HEK293 (cell line): ENCODE measurements at regions not wholly inside any gene's neighbourhood (a gene's known extent, or its start where the extent isn't known, plus 50 kb on each side); places are given as distances from the start of the nearest gene placed in this dataset.

Experiments used
- CTCF ChIA-PET: fragments of 350-600 bp; formaldehyde crosslinking; extraction: SDS; loops from one replicate; lab custom pipeline; 2021; ENCODE audit warnings: antibody characterized with exemption; lab: Yijun Ruan, JAX
- POLR2A ChIA-PET: fragments of 300-600 bp; formaldehyde crosslinking; extraction: SDS; loops from one replicate; lab custom pipeline; 2020; ENCODE audit warnings: antibody characterized with exemption, inconsistent platforms; lab: Yijun Ruan, JAX
- H3K27ac ChIP-seq: fragments of 200-500 bp; sonication (Bioruptor generic); 2 replicates; pipeline ENCODE4 v1.5.1; 2014; ENCODE audit warnings: low read depth, low read length, control low read depth, inconsistent platforms; ENCODE audit errors: extremely low read depth
- H3K36me3 ChIP-seq, 2 experiments: fragments of 200-500 bp in 1 of 2; sonication (Bioruptor generic) in 1 of 2; 1 replicate in 1 of 2; 2 replicates in 1 of 2; pipeline ENCODE4 v1.5.1; 2014 to 2017; ENCODE audit warnings: inconsistent platforms in 2 of 2, low read length in 2 of 2; ENCODE audit not compliant: control insufficient read depth in 2 of 2, insufficient read depth in 1 of 2
- H3K4me1 ChIP-seq: fragments of 200-500 bp; sonication (Bioruptor generic); 2 replicates; pipeline ENCODE4 v1.5.1; 2014; ENCODE audit warnings: mild to moderate bottlenecking, low read length, inconsistent platforms; ENCODE audit not compliant: control insufficient read depth, insufficient read depth
- H3K4me3 ChIP-seq: 2 replicates; pipeline ENCODE4 v1.5.1; 2011; ENCODE audit warnings: low read depth, mild to moderate bottlenecking, control low read depth, low read length, moderate library complexity
- H3K9me3 ChIP-seq: fragments of 200-500 bp; sonication (Bioruptor generic); 2 replicates; pipeline ENCODE4 v1.5.1; 2014; ENCODE audit warnings: low read depth, low read length, inconsistent platforms; ENCODE audit not compliant: control insufficient read depth, insufficient read depth
- BCL11A ChIP-seq: fragments of 450-650 bp; formaldehyde crosslinking; IDR thresholded peaks from 2 replicates; pipeline ENCODE4 v1.5.1; 2016; ENCODE audit warnings: low read depth, missing biosample characterization, missing genetic modification characterization
- HOXC10 ChIP-seq: sonication (generic); formaldehyde crosslinking; IDR thresholded peaks from 2 replicates; pipeline ENCODE4 v1.8.1; 2023; ENCODE audit warnings: mild to moderate bottlenecking, missing genetic modification reagents
- KLF1 ChIP-seq: fragments of 450-650 bp; formaldehyde crosslinking; IDR thresholded peaks from 2 replicates; pipeline ENCODE4 v1.5.1; 2016; ENCODE audit warnings: missing biosample characterization, missing genetic modification characterization
- KLF16 ChIP-seq: fragments of 450-650 bp; formaldehyde crosslinking; IDR thresholded peaks from 2 replicates; pipeline ENCODE4 v1.5.1; 2017; ENCODE audit warnings: missing biosample characterization, missing genetic modification characterization
- OSR2 ChIP-seq: fragments of 450-650 bp; formaldehyde crosslinking; IDR thresholded peaks from 2 replicates; pipeline ENCODE4 v1.5.1; 2016; ENCODE audit warnings: missing biosample characterization, missing genetic modification characterization
- OVOL3 ChIP-seq: fragments of 450-650 bp; formaldehyde crosslinking; IDR thresholded peaks from 2 replicates; pipeline ENCODE4 v1.5.1; 2016; ENCODE audit warnings: missing biosample characterization, missing genetic modification characterization
- SCRT2 ChIP-seq: fragments of 450-650 bp; formaldehyde crosslinking; IDR thresholded peaks from 2 replicates; pipeline ENCODE4 v1.5.1; 2016; ENCODE audit warnings: missing biosample characterization, missing genetic modification characterization
- SP2 ChIP-seq: fragments of 450-650 bp; formaldehyde crosslinking; IDR thresholded peaks from 2 replicates; pipeline ENCODE4 v1.5.1; 2016; ENCODE audit warnings: missing biosample characterization, missing genetic modification characterization
- TRIM28 ChIP-seq: IDR thresholded peaks from 2 replicates; pipeline ENCODE4 v1.6.1; 2011; ENCODE audit warnings: low read length, control low read depth, borderline replicate concordance
- ZNF138 ChIP-seq: fragments of 450-650 bp; formaldehyde crosslinking; IDR thresholded peaks from 2 replicates; pipeline ENCODE4 v1.5.1; 2016; ENCODE audit warnings: missing biosample characterization, missing genetic modification characterization, borderline replicate concordance
- ZNF19 ChIP-seq: fragments of 450-650 bp; formaldehyde crosslinking; IDR thresholded peaks from 2 replicates; pipeline ENCODE4; 2016; ENCODE audit warnings: missing biosample characterization, missing genetic modification characterization, low read depth
- ZNF23 ChIP-seq: fragments of 450-650 bp; formaldehyde crosslinking; IDR thresholded peaks from 2 replicates; pipeline ENCODE4 v1.5.1; 2016; ENCODE audit warnings: missing biosample characterization, missing genetic modification characterization, borderline replicate concordance
- ZNF292 ChIP-seq: fragments of 450-650 bp; formaldehyde crosslinking; IDR thresholded peaks from 2 replicates; pipeline ENCODE4 v1.5.1; 2016; ENCODE audit warnings: low read depth, missing biosample characterization, missing genetic modification characterization, borderline replicate concordance
- ZNF394 ChIP-seq: fragments of 450-650 bp; formaldehyde crosslinking; IDR thresholded peaks from 2 replicates; pipeline ENCODE4 v1.5.1; 2016; ENCODE audit warnings: missing biosample characterization, missing genetic modification characterization, mild to moderate bottlenecking, moderate library complexity, borderline replicate concordance
- ZNF530 ChIP-seq: fragments of 450-650 bp; formaldehyde crosslinking; IDR thresholded peaks from 2 replicates; pipeline ENCODE4 v1.5.1; 2016; ENCODE audit warnings: low read depth, missing biosample characterization, missing genetic modification characterization
- ZNF544 ChIP-seq: fragments of 450-650 bp; formaldehyde crosslinking; IDR thresholded peaks from 2 replicates; pipeline ENCODE4 v1.5.0; 2017; ENCODE audit warnings: missing biosample characterization, missing genetic modification characterization
- ZNF549 ChIP-seq: fragments of 450-650 bp; IDR thresholded peaks from 2 replicates; pipeline ENCODE4 v1.5.1; 2018; ENCODE audit warnings: missing biosample characterization, missing genetic modification characterization, mild to moderate bottlenecking, inconsistent platforms, moderate library complexity
- ZNF560 ChIP-seq: fragments of 450-650 bp; formaldehyde crosslinking; IDR thresholded peaks from 2 replicates; pipeline ENCODE4 v1.5.1; 2017; ENCODE audit warnings: missing biosample characterization, missing genetic modification characterization, borderline replicate concordance
- ZNF596 ChIP-seq: fragments of 450-650 bp; IDR thresholded peaks from 2 replicates; pipeline ENCODE4 v1.5.0; 2018; ENCODE audit warnings: missing biosample characterization, mild to moderate bottlenecking, missing genetic modification characterization, moderate library complexity
- ZNF621 ChIP-seq: fragments of 450-650 bp; formaldehyde crosslinking; IDR thresholded peaks from 2 replicates; pipeline ENCODE4 v1.5.1; 2017; ENCODE audit warnings: missing biosample characterization, missing genetic modification characterization
- ZNF626 ChIP-seq: fragments of 450-650 bp; sonication (Bioruptor Pico); formaldehyde crosslinking; IDR thresholded peaks from 2 replicates; pipeline ENCODE4 v1.5.1; 2018; ENCODE audit warnings: missing biosample characterization, missing genetic modification characterization, inconsistent platforms
- ZNF654 ChIP-seq: fragments of 450-650 bp; formaldehyde crosslinking; IDR thresholded peaks from 2 replicates; pipeline ENCODE4 v1.5.1; 2016; ENCODE audit warnings: low read depth, missing biosample characterization, missing genetic modification characterization
- ZNF664 ChIP-seq: fragments of 450-650 bp; formaldehyde crosslinking; IDR thresholded peaks from 2 replicates; pipeline ENCODE4 v1.5.1; 2016; ENCODE audit warnings: missing biosample characterization, missing genetic modification characterization
- ZNF701 ChIP-seq: fragments of 450-650 bp; formaldehyde crosslinking; IDR thresholded peaks from 2 replicates; pipeline ENCODE4 v1.5.1; 2016; ENCODE audit warnings: missing biosample characterization, missing genetic modification characterization
- ZNF768 ChIP-seq: fragments of 450-650 bp; formaldehyde crosslinking; IDR thresholded peaks from 2 replicates; pipeline ENCODE4 v1.5.1; 2018; ENCODE audit warnings: missing biosample characterization, mild to moderate bottlenecking, missing genetic modification characterization
- ZNF843 ChIP-seq: fragments of 450-650 bp; formaldehyde crosslinking; IDR thresholded peaks from 2 replicates; pipeline ENCODE4 v1.5.1; 2016; ENCODE audit warnings: missing biosample characterization, missing genetic modification characterization
- TF ChIP-seq, protein P1 (sequence below): fragments of 450-650 bp; formaldehyde crosslinking; IDR thresholded peaks from 2 replicates; pipeline ENCODE4 v1.5.1; 2016; ENCODE audit warnings: missing biosample characterization, missing genetic modification characterization
- TF ChIP-seq, protein P2 (sequence below): fragments of 450-650 bp; formaldehyde crosslinking; IDR thresholded peaks from 2 replicates; pipeline ENCODE4 v1.5.1; 2016; ENCODE audit warnings: missing biosample characterization, missing genetic modification characterization
- TF ChIP-seq, protein P3 (sequence below): fragments of 450-650 bp; formaldehyde crosslinking; IDR thresholded peaks from 2 replicates; pipeline ENCODE4 v1.5.1; 2016; ENCODE audit warnings: missing biosample characterization, missing genetic modification characterization

DNA sequence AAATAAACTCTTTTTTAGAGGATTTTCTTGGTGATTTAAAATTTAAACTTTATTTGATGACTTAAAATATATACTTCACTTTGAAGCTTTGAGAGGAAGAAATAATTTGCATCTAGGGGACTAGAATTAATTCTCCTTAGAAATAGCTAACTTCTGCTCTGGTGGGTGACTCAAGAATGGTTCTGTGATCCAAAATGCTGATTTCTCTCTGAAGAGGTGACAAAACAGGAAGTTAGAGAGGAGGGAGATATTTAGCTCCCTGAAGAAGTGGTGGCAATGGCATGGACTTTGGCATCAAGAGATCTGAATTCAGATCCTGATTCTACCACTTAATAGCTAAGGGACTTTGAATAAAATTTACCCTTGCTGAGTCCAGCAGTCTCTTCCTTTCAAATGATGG is 125.8 kb upstream of the ATP1B1 start:
- H3K27ac ChIP-seq = no peak overlapping the region
- no peak overlapping the region for H3K4me3 ChIP-seq
- POLR2A ChIA-PET = no interaction called here
- TF ChIP-seq ZNF701 = no peak
- TF ChIP-seq ZNF394 = no peak
- TF ChIP-seq, all 188 proteins: peak for 0
- H3K36me3 ChIP-seq = no peaks in the 10 kb centered on the region
- no peaks in the 10 kb centered on the region for H3K4me1 ChIP-seq
- no peaks in the 10 kb centered on the region for H3K9me3 ChIP-seq
- CTCF ChIA-PET = interaction anchor here (0.7 kb wide), 1 partner anchor 56 kb away, joined by 5 read pairs; no protein-coding TSS in a partner anchor

DNA sequence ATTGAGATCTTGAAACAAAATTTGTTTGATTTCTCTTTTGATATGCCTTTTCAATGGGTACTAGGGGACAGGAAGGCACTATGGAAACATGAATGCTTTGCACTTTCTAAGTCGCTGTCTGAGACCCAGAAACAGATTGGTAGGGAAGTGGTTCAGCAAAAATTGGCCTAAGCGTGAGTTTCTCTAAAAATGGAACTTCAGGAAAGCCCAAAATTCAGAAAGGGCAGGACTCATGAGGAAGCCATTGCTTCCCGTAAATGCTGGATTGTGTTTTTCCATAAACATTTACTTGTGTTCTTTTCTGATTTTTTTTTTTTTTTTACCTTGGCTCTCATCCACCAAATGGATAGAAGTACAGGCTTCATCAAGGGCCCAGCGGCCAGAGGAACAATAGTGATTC is 123.7 kb upstream of the ATP1B1 start:
- no peaks in the 10 kb centered on the region for H3K36me3 ChIP-seq
- POLR2A ChIA-PET = no interaction called here
- H3K9me3 ChIP-seq = no peaks in the 10 kb centered on the region
- H3K4me1 ChIP-seq = no peaks in the 10 kb centered on the region
- H3K4me3 ChIP-seq = no peak overlapping the region
- H3K27ac ChIP-seq = no peak overlapping the region
- no peak for TF ChIP-seq ZNF621 (tag by site-specific recombination)
- TF ChIP-seq KLF1 (tag by site-specific recombination) = no peak
- no peak for TF ChIP-seq SP2 (tag by site-specific recombination)
- no peak for TF ChIP-seq ZNF19 (tag by site-specific recombination)
- no peak for TF ChIP-seq ZNF292 (tag by site-specific recombination)
- TF ChIP-seq ZNF530 (tag by site-specific recombination) = no peak
- TF ChIP-seq ZNF664 = no peak
- no peak for TF ChIP-seq KLF16 (tag by site-specific recombination)
- no peak for TF ChIP-seq ZNF549 (tag by site-specific recombination)
- TF ChIP-seq HOXC10 (CRISPR knock-in tag) = no peak
- no peak for TF ChIP-seq ZNF23 (tag by site-specific recombination)
- no peak for TF ChIP-seq ZNF560 (tag by site-specific recombination)
- TF ChIP-seq SCRT2 = no peak
- TF ChIP-seq, protein P1, sequence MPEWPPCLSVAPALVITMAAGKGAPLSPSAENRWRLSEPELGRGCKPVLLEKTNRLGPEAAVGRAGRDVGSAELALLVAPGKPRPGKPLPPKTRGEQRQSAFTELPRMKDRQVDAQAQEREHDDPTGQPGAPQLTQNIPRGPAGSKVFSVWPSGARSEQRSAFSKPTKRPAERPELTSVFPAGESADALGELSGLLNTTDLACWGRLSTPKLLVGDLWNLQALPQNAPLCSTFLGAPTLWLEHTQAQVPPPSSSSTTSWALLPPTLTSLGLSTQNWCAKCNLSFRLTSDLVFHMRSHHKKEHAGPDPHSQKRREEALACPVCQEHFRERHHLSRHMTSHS = no peak
- TF ChIP-seq, protein P2, sequence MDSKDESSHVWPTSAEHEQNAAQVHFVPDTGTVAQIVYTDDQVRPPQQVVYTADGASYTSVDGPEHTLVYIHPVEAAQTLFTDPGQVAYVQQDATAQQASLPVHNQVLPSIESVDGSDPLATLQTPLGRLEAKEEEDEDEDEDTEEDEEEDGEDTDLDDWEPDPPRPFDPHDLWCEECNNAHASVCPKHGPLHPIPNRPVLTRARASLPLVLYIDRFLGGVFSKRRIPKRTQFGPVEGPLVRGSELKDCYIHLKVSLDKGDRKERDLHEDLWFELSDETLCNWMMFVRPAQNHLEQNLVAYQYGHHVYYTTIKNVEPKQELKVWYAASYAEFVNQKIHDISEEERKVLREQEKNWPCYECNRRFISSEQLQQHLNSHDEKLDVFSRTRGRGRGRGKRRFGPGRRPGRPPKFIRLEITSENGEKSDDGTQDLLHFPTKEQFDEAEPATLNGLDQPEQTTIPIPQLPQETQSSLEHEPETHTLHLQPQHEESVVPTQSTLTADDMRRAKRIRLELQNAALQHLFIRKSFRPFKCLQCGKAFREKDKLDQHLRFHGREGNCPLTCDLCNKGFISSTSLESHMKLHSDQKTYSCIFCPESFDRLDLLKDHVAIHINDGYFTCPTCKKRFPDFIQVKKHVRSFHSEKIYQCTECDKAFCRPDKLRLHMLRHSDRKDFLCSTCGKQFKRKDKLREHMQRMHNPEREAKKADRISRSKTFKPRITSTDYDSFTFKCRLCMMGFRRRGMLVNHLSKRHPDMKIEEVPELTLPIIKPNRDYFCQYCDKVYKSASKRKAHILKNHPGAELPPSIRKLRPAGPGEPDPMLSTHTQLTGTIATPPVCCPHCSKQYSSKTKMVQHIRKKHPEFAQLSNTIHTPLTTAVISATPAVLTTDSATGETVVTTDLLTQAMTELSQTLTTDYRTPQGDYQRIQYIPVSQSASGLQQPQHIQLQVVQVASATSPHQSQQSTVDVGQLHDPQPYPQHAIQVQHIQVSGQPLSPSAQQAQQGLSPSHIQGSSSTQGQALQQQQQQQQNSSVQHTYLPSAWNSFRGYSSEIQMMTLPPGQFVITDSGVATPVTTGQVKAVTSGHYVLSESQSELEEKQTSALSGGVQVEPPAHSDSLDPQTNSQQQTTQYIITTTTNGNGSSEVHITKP (tag by site-specific recombination) = no peak
- no peak for TF ChIP-seq OSR2 (tag by site-specific recombination)
- TF ChIP-seq ZNF654 (tag by site-specific recombination) = no peak
- no peak for TF ChIP-seq ZNF768 (tag by site-specific recombination)
- CTCF ChIA-PET = no interaction called here

DNA sequence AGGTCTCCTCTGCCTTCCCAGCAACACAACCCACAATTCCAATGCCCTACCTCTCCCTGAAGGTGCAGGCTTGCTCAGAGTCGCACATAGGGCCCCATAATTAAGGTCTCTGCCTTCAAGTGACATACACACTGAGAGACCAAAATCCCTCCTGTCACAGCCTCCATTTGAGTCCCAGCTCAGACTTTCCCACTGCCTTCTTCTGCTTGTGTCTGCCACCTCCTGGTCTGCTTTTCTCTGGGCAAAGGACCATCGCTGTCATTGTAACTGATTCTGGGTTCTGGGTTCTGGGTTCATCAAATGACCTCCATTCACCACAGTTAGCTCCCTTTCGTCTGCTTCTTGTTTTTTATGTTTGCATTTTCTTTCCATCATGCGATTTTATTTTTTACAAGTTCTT is 119.2 kb upstream of the ATP1B1 start:
- H3K4me1 ChIP-seq = no peaks in the 10 kb centered on the region
- no peaks in the 10 kb centered on the region for H3K9me3 ChIP-seq
- ChIA-PET POLR2A (no interaction called here), CTCF (no interaction called here)
- H3K27ac ChIP-seq = no peak overlapping the region
- no peaks in the 10 kb centered on the region for H3K36me3 ChIP-seq
- H3K4me3 ChIP-seq = no peak overlapping the region
- TF ChIP-seq ZNF626 = no peak
- no peak for TF ChIP-seq OVOL3
- TF ChIP-seq TRIM28 = no peak
- TF ChIP-seq, protein P3, sequence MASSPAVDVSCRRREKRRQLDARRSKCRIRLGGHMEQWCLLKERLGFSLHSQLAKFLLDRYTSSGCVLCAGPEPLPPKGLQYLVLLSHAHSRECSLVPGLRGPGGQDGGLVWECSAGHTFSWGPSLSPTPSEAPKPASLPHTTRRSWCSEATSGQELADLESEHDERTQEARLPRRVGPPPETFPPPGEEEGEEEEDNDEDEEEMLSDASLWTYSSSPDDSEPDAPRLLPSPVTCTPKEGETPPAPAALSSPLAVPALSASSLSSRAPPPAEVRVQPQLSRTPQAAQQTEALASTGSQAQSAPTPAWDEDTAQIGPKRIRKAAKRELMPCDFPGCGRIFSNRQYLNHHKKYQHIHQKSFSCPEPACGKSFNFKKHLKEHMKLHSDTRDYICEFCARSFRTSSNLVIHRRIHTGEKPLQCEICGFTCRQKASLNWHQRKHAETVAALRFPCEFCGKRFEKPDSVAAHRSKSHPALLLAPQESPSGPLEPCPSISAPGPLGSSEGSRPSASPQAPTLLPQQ = no peak
- TF ChIP-seq ZNF544 = no peak
- no peak for TF ChIP-seq BCL11A
- no peak for TF ChIP-seq ZNF596 (tag by site-specific recombination)
- TF ChIP-seq ZNF138 (tag by site-specific recombination) = no peak
- TF ChIP-seq ZNF843 (tag by site-specific recombination) = no peak
